GM18858 (cell line): ENCODE measurements at regions not wholly inside any gene's neighbourhood (a gene's known extent, or its start where the extent isn't known, plus 50 kb on each side); places are given as distances from the start of the nearest gene placed in this dataset.
"Not testable (repeated sequence)": the region's sequence is repeated elsewhere in the genome, so short reads cannot be mapped to it uniquely, and the experiment has no call there.

Experiments
- ATAC-seq: cut with Tn5 transposase; IDR thresholded peaks from one replicate; pipeline ENCODE4 v1.9.1; 2021; ENCODE audit not compliant: unreplicated experiment

- no peak for ATAC-seq
These were observed 99.0 kb upstream of the CDYL start for GRCh38 chr6:4677011-4677750.

- no peak for ATAC-seq
These were observed 100.2 kb upstream of the CDYL start for GRCh38 chr6:4676016-4676415.

GRCh38 chr6:4675121-4675520 lies 101.1 kb upstream of the CDYL start:
- ATAC-seq, result no peak

GRCh38 chr6:4673861-4674260 lies 102.3 kb upstream of the CDYL start:
- ATAC-seq, result no peak

GRCh38 chr6:4672772-4673171 lies 103.4 kb upstream of the CDYL start:
- no peak for ATAC-seq

- no peak for ATAC-seq
These were observed 104.6 kb upstream of the CDYL start for GRCh38 chr6:4671587-4672115.

- ATAC-seq, result no peak
These were observed 105.3 kb upstream of the CDYL start for GRCh38 chr6:4670824-4671409.

- ATAC-seq, result no peak
These were observed 105.9 kb upstream of the CDYL start for GRCh38 chr6:4670290-4670689.

GRCh38 chr6:4668271-4669179 lies 107.7 kb upstream of the CDYL start:
- no peak for ATAC-seq

- no peak for ATAC-seq
These were observed 108.6 kb upstream of the CDYL start for GRCh38 chr6:4667591-4667990.

GRCh38 chr6:4666886-4667513 lies 109.2 kb upstream of the CDYL start:
- no peak for ATAC-seq

- ATAC-seq, result no peak
These were observed 110.5 kb upstream of the CDYL start for GRCh38 chr6:4665489-4666417.

GRCh38 chr6:4664911-4665310 lies 111.3 kb upstream of the CDYL start:
- ATAC-seq, result no peak

- no peak for ATAC-seq
These were observed 112.0 kb upstream of the CDYL start for GRCh38 chr6:4664117-4664626.

- ATAC-seq, result no peak
These were observed 113.3 kb upstream of the CDYL start for GRCh38 chr6:4662886-4663285.

GRCh38 chr6:4661391-4661790 lies 114.8 kb upstream of the CDYL start:
- ATAC-seq, result no peak

GRCh38 chr6:4660377-4661321 lies 115.6 kb upstream of the CDYL start:
- ATAC-seq, result no peak

GRCh38 chr6:4659719-4660118 lies 116.5 kb upstream of the CDYL start:
- ATAC-seq, result not testable (repeated sequence)

GRCh38 chr6:4658486-4658885 lies 117.7 kb upstream of the CDYL start:
- no peak for ATAC-seq
